GM03348 (cell line): ENCODE measurements at regions not wholly inside any gene's neighbourhood (a gene's known extent, or its start where the extent isn't known, plus 50 kb on each side); places are given as distances from the start of the nearest gene placed in this dataset.

Experiments used
- DNase-seq: peaks from one replicate; pipeline ENCODE4 v3.0.0; 2012; ENCODE audit warnings: low spot score

GRCh38 chr4:23245203-23245832, 552.6 kb downstream of the GBA3 start:
- DNase-seq: no peak

GRCh38 chr4:23242962-23243361, 550.2 kb downstream of the GBA3 start:
- no peak for DNase-seq

- DNase-seq: no peak
Measured at GRCh38 chr4:23241408-23241807, 548.7 kb downstream of the GBA3 start.

GRCh38 chr4:23238848-23239247, 546.1 kb downstream of the GBA3 start:
- DNase-seq: no peak

- DNase-seq: no peak
Measured at GRCh38 chr4:23237771-23238170, 545.0 kb downstream of the GBA3 start.

- no peak for DNase-seq
Measured at GRCh38 chr4:23235628-23236390, 543.1 kb downstream of the GBA3 start.

GRCh38 chr4:23234716-23235115, 542.0 kb downstream of the GBA3 start:
- DNase-seq: no peak

GRCh38 chr4:23234018-23234417, 541.3 kb downstream of the GBA3 start:
- DNase-seq: no peak

GRCh38 chr4:23233596-23233995, 540.9 kb downstream of the GBA3 start:
- DNase-seq: no peak

GRCh38 chr4:23232987-23233386, 540.2 kb downstream of the GBA3 start:
- no peak for DNase-seq

GRCh38 chr4:23225564-23225963, 532.8 kb downstream of the GBA3 start:
- DNase-seq: no peak

GRCh38 chr4:23224684-23225420, 532.1 kb downstream of the GBA3 start:
- DNase-seq: no peak

- no peak for DNase-seq
Measured at GRCh38 chr4:23220911-23221310, 528.2 kb downstream of the GBA3 start.

GRCh38 chr4:23219779-23220408, 527.2 kb downstream of the GBA3 start:
- DNase-seq: no peak

- no peak for DNase-seq
Measured at GRCh38 chr4:23213198-23213597, 520.5 kb downstream of the GBA3 start.

GRCh38 chr4:23212558-23212957, 519.8 kb downstream of the GBA3 start:
- no peak for DNase-seq

- DNase-seq: no peak
Measured at GRCh38 chr4:23207059-23207458, 514.3 kb downstream of the GBA3 start.

GRCh38 chr4:23202712-23203247, 510.0 kb downstream of the GBA3 start:
- DNase-seq: no peak

- DNase-seq: no peak
Measured at GRCh38 chr4:23194751-23195150, 502.0 kb downstream of the GBA3 start.

GRCh38 chr4:23174179-23174578, 481.4 kb downstream of the GBA3 start:
- no peak for DNase-seq

GRCh38 chr4:23171976-23172375, 479.2 kb downstream of the GBA3 start:
- peak; percentile 7 for DNase-seq

GRCh38 chr4:23169608-23170311, 477.0 kb downstream of the GBA3 start:
- no peak for DNase-seq
